Suprapubic skin (tissue), 4 donors: ENCODE measurements at regions not wholly inside any gene's neighbourhood (a gene's known extent, or its start where the extent isn't known, plus 50 kb on each side); places are given as distances from the start of the nearest gene placed in this dataset.

ENCODE experiments used
- POLR2A ChIP-seq, 2 donors: fragments of 450-650 bp; IDR thresholded peaks; one replicate each; pipeline ENCODE4 v1.6.1; 2017; ENCODE audit warnings: antibody characterized with exemption in 2 of 2, mild to moderate bottlenecking in 2 of 2, moderate library complexity in 2 of 2
- POLR2AphosphoS5 ChIP-seq, 3 donors: sonication (generic); formaldehyde crosslinking; IDR thresholded peaks; one replicate each; pipeline ENCODE4 v1.6.1; 2017; ENCODE audit warnings: antibody characterized with exemption in 3 of 3
- TF ChIP-seq, protein P1 (sequence below), 2 donors: fragments of 200-600 bp in 1 of 2; fragments of 450-650 bp in 1 of 2; sonication (generic) in 1 of 2; IDR thresholded peaks; one replicate each; pipeline ENCODE4 v1.5.1; 2016 to 2019; ENCODE audit warnings: antibody characterized with exemption in 2 of 2, mild to moderate bottlenecking in 1 of 2, moderate library complexity in 1 of 2

DNA sequence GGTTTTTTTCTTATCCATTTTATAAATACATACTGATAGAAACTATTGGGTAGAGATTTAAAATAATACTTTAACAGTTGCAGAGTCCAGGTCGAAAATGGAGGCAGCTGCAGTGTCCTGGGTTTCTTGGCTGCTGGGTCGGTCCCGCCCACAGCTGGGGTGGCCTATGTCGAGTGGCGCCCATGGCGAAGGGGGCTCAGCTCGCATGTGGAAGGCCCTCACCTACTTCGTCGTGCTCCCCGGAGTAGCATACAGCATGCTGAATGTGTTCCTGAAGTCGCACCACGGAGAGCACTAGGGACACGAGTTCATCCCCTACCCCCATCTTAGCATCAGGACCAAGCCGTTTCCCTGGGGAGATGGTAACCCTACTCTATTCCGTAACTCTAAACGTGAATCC, 1304.9 kb upstream of the ADGRL2 start:
- TF ChIP-seq, protein P1, sequence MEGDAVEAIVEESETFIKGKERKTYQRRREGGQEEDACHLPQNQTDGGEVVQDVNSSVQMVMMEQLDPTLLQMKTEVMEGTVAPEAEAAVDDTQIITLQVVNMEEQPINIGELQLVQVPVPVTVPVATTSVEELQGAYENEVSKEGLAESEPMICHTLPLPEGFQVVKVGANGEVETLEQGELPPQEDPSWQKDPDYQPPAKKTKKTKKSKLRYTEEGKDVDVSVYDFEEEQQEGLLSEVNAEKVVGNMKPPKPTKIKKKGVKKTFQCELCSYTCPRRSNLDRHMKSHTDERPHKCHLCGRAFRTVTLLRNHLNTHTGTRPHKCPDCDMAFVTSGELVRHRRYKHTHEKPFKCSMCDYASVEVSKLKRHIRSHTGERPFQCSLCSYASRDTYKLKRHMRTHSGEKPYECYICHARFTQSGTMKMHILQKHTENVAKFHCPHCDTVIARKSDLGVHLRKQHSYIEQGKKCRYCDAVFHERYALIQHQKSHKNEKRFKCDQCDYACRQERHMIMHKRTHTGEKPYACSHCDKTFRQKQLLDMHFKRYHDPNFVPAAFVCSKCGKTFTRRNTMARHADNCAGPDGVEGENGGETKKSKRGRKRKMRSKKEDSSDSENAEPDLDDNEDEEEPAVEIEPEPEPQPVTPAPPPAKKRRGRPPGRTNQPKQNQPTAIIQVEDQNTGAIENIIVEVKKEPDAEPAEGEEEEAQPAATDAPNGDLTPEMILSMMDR (IDR thresholded peaks at IDR 0.05), result no peak
- TF ChIP-seq POLR2AphosphoS5 (IDR thresholded peaks at IDR 0.05), result no peak
- TF ChIP-seq POLR2A (IDR thresholded peaks at IDR 0.05), result no peak
